Ovary (tissue), 7 donors: ENCODE measurements at regions not wholly inside any gene's neighbourhood (a gene's known extent, or its start where the extent isn't known, plus 50 kb on each side); places are given as distances from the start of the nearest gene placed in this dataset.

Experiments used
- DNase-seq, 5 donors: peaks; one replicate each; pipeline ENCODE4 v3.0.0-alpha.2; 2019 to 2020
- H3K27ac ChIP-seq, 2 donors: fragments of 200-600 bp; one replicate each; pipeline versions ENCODE4 v1.5.1 to v1.8.0; 2019 to 2022
- H3K27me3 ChIP-seq: fragments of 200-600 bp; one replicate; pipeline ENCODE4 v1.8.0; 2022
- H3K36me3 ChIP-seq: fragments of 200-600 bp; sonication (generic); one replicate; pipeline ENCODE4 v1.5.1; 2019
- H3K4me1 ChIP-seq: one replicate; pipeline ENCODE4 v1.8.1; 2013; ENCODE audit warnings: mild to moderate bottlenecking, moderate library complexity; ENCODE audit not compliant: insufficient read depth
- H3K4me3 ChIP-seq: fragments of 200-600 bp; sonication (generic); one replicate; pipeline ENCODE4 v1.5.1; 2017
- H3K9me3 ChIP-seq, 2 donors: fragments of 200-600 bp in 1 of 2; sonication (generic) in 1 of 2; one replicate each; pipeline versions ENCODE4 v1.5.1 to v1.8.1; 2013 to 2019; ENCODE audit warnings: mild to moderate bottlenecking in 1 of 2, moderate library complexity in 1 of 2
- CTCF ChIP-seq, 3 donors: fragments of 450-650 bp in 2 of 3; fragments of 200-600 bp in 1 of 3; IDR thresholded peaks; one replicate each; pipeline versions ENCODE4 v1.5.1 to v1.8.0; 2016 to 2022; ENCODE audit warnings: antibody characterized with exemption in 3 of 3, mild to moderate bottlenecking in 1 of 3
- EP300 ChIP-seq: sonication (generic); formaldehyde crosslinking; IDR thresholded peaks from one replicate; pipeline ENCODE4 v1.6.1; 2017; ENCODE audit warnings: antibody characterized with exemption
- POLR2A ChIP-seq: fragments of 450-650 bp; IDR thresholded peaks from one replicate; pipeline ENCODE4 v1.6.1; 2017; ENCODE audit warnings: antibody characterized with exemption, mild to moderate bottlenecking, moderate library complexity
- WGBS, 3 donors: extraction: QIAGEN DNeasy Blood & Tissue Kit in 1 of 3; methylation state at CpG; one replicate each; pipeline versions ENCODE4 v1.1.5 to v1.1.7; 2013 to 2017; 5-methylcytosine and 5-hydroxymethylcytosine counted together
- intact Hi-C, 4 donors: fragments of 100-400 bp; cut with DNase I; formaldehyde crosslinking; loops; one replicate each; pipeline versions ENCODE4 v1.11.0 to v1.15.1; 2022 to 2023
- donor health status: DM: no; HTN: no; CAD: no; lungs with moderate emphysema.
- donor health status: DM: no; HTN: no; CAD: no.
- donor health status: Bipolar disorder and iron deficiency.
- donor health status: DM: no; HTN: no; CAD: no.
- donor health status: DM: yes; HTN: yes; CAD: no.

GRCh38 chr7:85664341-85664740 is 477.5 kb upstream of the SEMA3D start:
- intact Hi-C loops = no loop called here
- no peak overlapping the region for H3K27ac ChIP-seq
- no peaks in the 10 kb centered on the region for H3K36me3 ChIP-seq
- H3K9me3 ChIP-seq = no peaks in the 10 kb centered on the region
- H3K4me3 ChIP-seq = no peak overlapping the region
- 92 to 98% (median 93%) methylated on average over 2 of the region's 2 CpGs for WGBS, 3 donors
- no peak for TF ChIP-seq EP300
- no peak for TF ChIP-seq POLR2A
- TF ChIP-seq CTCF (IDR thresholded peaks at IDR 0.05) = no peak
- H3K27me3 ChIP-seq = no peaks in the 10 kb centered on the region
- H3K4me1 ChIP-seq = no peaks in the 10 kb centered on the region
- no peak for DNase-seq

GRCh38 chr7:85659364-85659763 is 472.5 kb upstream of the SEMA3D start:
- DNase-seq = no peak
- no peak overlapping the region for H3K4me3 ChIP-seq
- TF ChIP-seq EP300 = no peak
- TF ChIP-seq POLR2A = no peak
- TF ChIP-seq CTCF (IDR thresholded peaks at IDR 0.05) = no peak
- no peak overlapping the region for H3K27ac ChIP-seq
- H3K27me3 ChIP-seq = no peaks in the 10 kb centered on the region
- no peaks in the 10 kb centered on the region for H3K36me3 ChIP-seq
- H3K9me3 ChIP-seq = no peaks in the 10 kb centered on the region
- intact Hi-C loops = no loop called here
- H3K4me1 ChIP-seq = no peaks in the 10 kb centered on the region

GRCh38 chr7:85655252-85655651 is 468.4 kb upstream of the SEMA3D start:
- intact Hi-C loops = no loop called here
- TF ChIP-seq EP300 = no peak
- no peaks in the 10 kb centered on the region for H3K36me3 ChIP-seq
- no peak overlapping the region for H3K4me3 ChIP-seq
- no peaks in the 10 kb centered on the region for H3K9me3 ChIP-seq
- DNase-seq = no peak
- H3K4me1 ChIP-seq = no peaks in the 10 kb centered on the region
- no peaks in the 10 kb centered on the region for H3K27me3 ChIP-seq
- WGBS, 3 donors = 50 to 71% (median 63%) methylated on average over 5 of the region's 5 CpGs
- no peak overlapping the region for H3K27ac ChIP-seq

DNA sequence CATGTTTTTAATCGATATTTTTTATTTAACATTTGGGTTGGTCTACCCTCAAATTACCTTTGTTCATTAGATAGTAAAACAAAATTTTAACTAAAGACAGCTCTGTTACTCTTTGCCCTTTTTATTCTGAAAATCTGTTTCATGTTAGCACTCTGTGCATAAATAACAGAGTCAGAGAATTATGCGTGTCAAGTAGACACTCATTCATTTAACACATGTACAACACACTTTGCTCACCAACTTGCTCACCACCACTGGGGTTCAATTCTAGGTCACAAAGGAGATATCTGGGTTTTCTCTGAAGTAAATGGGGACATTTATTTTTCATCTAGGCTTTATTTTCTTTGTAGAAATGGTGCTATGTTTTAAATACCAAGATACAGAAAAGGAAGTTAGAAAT is 457.4 kb upstream of the SEMA3D start:
- Histone ChIP-seq H3K4me1 (no peaks in the 10 kb centered on the region), H3K4me3 (no peak overlapping the region), H3K27ac (no peak overlapping the region), H3K36me3 (no peaks in the 10 kb centered on the region), H3K27me3 (no peaks in the 10 kb centered on the region), H3K9me3 (no peaks in the 10 kb centered on the region)
- no peak for DNase-seq
- TF ChIP-seq EP300 (no peak), POLR2A (no peak), CTCF (IDR thresholded peaks at IDR 0.05) (no peak)
- intact Hi-C loops = no loop called here
- 72 to 74% (median 73%) methylated on average over 2 of the region's 2 CpGs for WGBS, 3 donors

GRCh38 chr7:85641331-85641730 is 454.5 kb upstream of the SEMA3D start:
- Histone ChIP-seq H3K36me3 (no peaks in the 10 kb centered on the region), H3K27ac (no peak overlapping the region), H3K4me1 (no peaks in the 10 kb centered on the region), H3K9me3 (no peaks in the 10 kb centered on the region), H3K27me3 (no peaks in the 10 kb centered on the region), H3K4me3 (no peak overlapping the region)
- DNase-seq = no peak
- TF ChIP-seq CTCF (IDR thresholded peaks at IDR 0.05) (no peak), EP300 (no peak), POLR2A (no peak)
- 78 to 81% (median 81%) methylated on average over 3 of the region's 3 CpGs for WGBS, 3 donors
- intact Hi-C loops = no loop called here
